ENCODE measurements at regions not wholly inside any gene's neighbourhood (a gene's known extent, or its start where the extent isn't known, plus 50 kb on each side); places are given as distances from the start of the nearest gene placed in this dataset.

DNA sequence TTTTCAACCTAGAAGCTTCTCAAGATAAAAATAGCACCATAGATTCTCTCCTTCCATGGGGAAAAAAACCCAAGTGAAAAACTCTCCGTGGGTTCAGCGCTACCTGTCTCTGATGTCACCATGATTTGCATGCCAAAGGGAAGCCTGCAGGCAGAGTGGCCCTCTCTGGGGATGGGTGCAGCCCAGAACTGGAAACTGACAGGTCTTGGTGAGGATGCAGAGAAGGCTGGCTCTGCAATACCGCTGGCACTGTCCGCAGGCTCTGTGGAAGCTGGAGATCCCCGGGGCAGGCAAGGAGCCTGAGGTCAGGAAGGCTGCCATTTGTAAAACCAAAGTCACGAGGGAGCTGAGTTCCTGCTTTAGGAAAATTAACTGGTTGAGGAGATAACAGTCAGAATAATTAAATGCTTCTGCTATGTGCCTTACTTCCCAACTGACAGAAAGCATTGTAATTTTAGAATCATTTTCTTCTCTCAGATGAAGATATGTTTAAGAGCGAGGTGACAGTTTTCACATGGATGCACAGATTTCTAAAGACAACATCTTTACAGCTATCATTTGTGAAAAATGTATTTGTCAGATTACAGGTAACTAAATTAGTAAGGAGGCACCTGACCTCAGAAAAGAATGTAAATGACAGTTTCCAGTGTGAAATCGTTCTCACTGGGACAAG, 731.5 kb upstream of the FZD8 start:
- Histone ChIP-seq H3K4me1 (ENCODE audit: control insufficient read depth, insufficient read depth, low read length, poor library complexity, severe bottlenecking) (no peaks in the 10 kb centered on the region), H3K4me3 (ENCODE audit: insufficient read depth, low read depth, low read length, poor library complexity, severe bottlenecking) (no peak overlapping the region), H3K27me3 (replicated peaks; ENCODE audit: control insufficient read depth, insufficient read depth, low read length, poor library complexity, severe bottlenecking) (no peaks in the 10 kb centered on the region), H3K36me3 (ENCODE audit: control insufficient read depth, insufficient read depth, low read length) (no peaks in the 10 kb centered on the region), H3K27ac (ENCODE audit: insufficient read depth, low read length, poor library complexity, severe bottlenecking) (no peak overlapping the region), H3K9me3 (ENCODE audit: control insufficient read depth, low read length) (no peaks in the 10 kb centered on the region)
- no peak for DNase-seq

DNA sequence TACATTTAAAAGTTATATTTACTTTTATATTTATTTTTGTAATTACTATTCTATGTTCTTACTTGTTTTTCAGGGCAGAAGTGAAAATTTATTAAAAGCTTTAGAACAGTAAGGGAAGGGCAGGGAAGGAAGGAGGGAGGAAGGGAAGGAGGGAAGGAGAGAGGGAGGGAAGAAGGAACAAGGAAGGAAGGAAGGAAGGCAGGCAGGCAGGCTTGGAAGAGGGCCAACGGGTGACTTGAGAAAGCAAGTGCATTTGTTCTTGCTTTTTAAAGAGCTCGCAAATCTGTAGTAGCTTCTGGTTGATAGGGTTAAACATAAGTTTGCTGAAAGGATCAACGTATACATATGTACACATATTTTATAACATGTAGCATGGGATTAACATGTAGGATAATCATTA, 725.3 kb upstream of the FZD8 start:
- no peak overlapping the region for H3K4me3 ChIP-seq (ENCODE audit: insufficient read depth, low read depth, low read length, poor library complexity, severe bottlenecking)
- H3K36me3 ChIP-seq (ENCODE audit: control insufficient read depth, insufficient read depth, low read length) = no peaks in the 10 kb centered on the region
- no peaks in the 10 kb centered on the region for H3K27me3 ChIP-seq (replicated peaks; ENCODE audit: control insufficient read depth, insufficient read depth, low read length, poor library complexity, severe bottlenecking)
- no peaks in the 10 kb centered on the region for H3K4me1 ChIP-seq (ENCODE audit: control insufficient read depth, insufficient read depth, low read length, poor library complexity, severe bottlenecking)
- no peaks in the 10 kb centered on the region for H3K9me3 ChIP-seq (ENCODE audit: control insufficient read depth, low read length)
- H3K27ac ChIP-seq (ENCODE audit: insufficient read depth, low read length, poor library complexity, severe bottlenecking) = no peak overlapping the region
- no peak for DNase-seq

DNA sequence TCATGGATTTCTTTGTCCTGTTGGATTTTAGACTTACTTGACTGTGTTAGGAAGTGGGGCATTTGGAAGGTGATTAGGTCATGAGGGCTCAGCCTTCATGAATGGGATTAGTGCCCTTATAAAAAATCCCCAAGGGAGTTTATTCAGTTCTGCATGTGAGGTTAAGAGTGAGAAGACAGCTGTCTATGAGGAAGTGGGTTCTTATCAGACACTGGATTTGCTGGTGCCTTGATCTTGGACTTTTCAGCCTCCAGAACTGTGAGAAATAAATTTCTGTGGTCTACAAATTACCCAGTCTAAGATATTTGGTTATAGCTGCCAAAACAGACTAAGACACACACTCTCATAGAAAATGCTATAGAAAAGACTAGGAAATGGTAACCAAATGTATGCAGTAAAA, 724.7 kb upstream of the FZD8 start:
- no peak for DNase-seq
- H3K36me3 ChIP-seq (ENCODE audit: control insufficient read depth, insufficient read depth, low read length) = no peaks in the 10 kb centered on the region

DNA sequence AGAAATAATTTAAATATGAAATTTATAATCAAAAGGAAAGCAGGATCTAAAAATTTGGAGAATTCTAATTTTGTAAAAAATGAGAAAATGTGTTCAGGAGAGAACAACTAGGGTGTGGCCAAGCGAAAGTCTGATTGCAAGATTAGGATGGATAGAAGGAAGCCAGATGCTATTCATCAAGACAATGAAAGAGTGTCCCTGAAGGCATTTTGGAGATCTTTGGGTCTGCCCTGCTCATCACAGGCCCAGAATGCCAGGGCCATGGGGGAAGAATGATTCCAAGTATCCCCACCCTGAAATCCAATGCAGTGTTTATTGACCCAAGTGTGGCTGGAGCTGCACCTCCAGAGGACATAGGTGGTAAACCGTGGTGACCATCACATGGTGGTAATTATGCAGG, 724.0 kb upstream of the FZD8 start:
- Histone ChIP-seq H3K4me1 (ENCODE audit: control insufficient read depth, insufficient read depth, low read length, poor library complexity, severe bottlenecking) (no peaks in the 10 kb centered on the region), H3K27ac (ENCODE audit: insufficient read depth, low read length, poor library complexity, severe bottlenecking) (no peak overlapping the region), H3K4me3 (ENCODE audit: insufficient read depth, low read depth, low read length, poor library complexity, severe bottlenecking) (no peak overlapping the region), H3K9me3 (ENCODE audit: control insufficient read depth, low read length) (no peaks in the 10 kb centered on the region), H3K27me3 (replicated peaks; ENCODE audit: control insufficient read depth, insufficient read depth, low read length, poor library complexity, severe bottlenecking) (no peaks in the 10 kb centered on the region), H3K36me3 (ENCODE audit: control insufficient read depth, insufficient read depth, low read length) (no peaks in the 10 kb centered on the region)
- no peak for DNase-seq

More for the DNA sequence above, 724.7 kb upstream of the FZD8 start:
- no peaks in the 10 kb centered on the region for H3K27me3 ChIP-seq (replicated peaks; ENCODE audit: control insufficient read depth, insufficient read depth, low read length, poor library complexity, severe bottlenecking)
- H3K4me3 ChIP-seq (ENCODE audit: insufficient read depth, low read depth, low read length, poor library complexity, severe bottlenecking) = no peak overlapping the region
- H3K9me3 ChIP-seq (ENCODE audit: control insufficient read depth, low read length) = no peaks in the 10 kb centered on the region
- H3K27ac ChIP-seq (ENCODE audit: insufficient read depth, low read length, poor library complexity, severe bottlenecking) = no peak overlapping the region
- no peaks in the 10 kb centered on the region for H3K4me1 ChIP-seq (ENCODE audit: control insufficient read depth, insufficient read depth, low read length, poor library complexity, severe bottlenecking)

DNA sequence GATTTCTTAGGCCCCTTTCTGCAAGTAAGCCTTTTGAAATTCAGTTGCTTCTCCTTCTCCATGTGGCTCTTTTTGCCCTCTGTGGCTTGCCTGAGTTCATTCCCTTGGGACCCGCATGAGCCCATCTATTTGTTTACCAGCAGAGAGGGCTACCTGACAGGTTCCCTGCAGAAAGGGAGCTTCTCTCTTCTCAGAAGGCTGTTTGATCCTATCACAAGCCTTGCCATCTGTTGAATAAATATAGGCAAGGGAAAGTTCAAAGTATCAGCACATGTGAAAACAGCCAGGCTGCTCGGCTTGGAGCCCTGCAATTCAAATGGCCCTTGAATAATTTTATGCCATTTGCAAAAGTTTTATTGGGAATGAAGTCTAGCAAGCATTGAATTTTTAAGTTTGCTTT, 720.2 kb upstream of the FZD8 start:
- no peak overlapping the region for H3K27ac ChIP-seq (ENCODE audit: insufficient read depth, low read length, poor library complexity, severe bottlenecking)
- DNase-seq = no peak
- H3K4me1 ChIP-seq (ENCODE audit: control insufficient read depth, insufficient read depth, low read length, poor library complexity, severe bottlenecking) = no peaks in the 10 kb centered on the region
- H3K4me3 ChIP-seq (ENCODE audit: insufficient read depth, low read depth, low read length, poor library complexity, severe bottlenecking) = no peak overlapping the region
- H3K27me3 ChIP-seq (replicated peaks; ENCODE audit: control insufficient read depth, insufficient read depth, low read length, poor library complexity, severe bottlenecking) = no peaks in the 10 kb centered on the region
- H3K36me3 ChIP-seq (ENCODE audit: control insufficient read depth, insufficient read depth, low read length) = no peaks in the 10 kb centered on the region
- H3K9me3 ChIP-seq (ENCODE audit: control insufficient read depth, low read length) = no peaks in the 10 kb centered on the region

DNA sequence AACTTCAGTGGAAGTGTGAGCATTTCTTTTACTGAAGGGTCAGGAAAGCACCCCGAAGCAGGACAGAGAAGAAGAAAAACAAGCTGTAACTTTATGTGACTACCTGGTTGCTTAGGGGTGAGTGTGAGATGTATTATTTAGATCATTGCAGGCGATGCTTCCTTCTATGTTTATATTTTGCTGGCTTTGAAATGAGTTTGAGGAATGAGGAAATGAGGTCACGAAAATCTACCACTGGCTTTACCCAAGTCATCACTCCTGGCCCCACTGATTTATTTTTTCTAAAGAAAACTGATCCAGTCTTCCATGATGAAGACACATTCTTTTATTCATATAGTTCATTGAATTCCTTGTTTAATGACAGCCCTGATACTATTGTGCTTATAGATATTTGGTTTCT, 716.6 kb upstream of the FZD8 start:
- Histone ChIP-seq H3K27ac (ENCODE audit: insufficient read depth, low read length, poor library complexity, severe bottlenecking) (no peak overlapping the region), H3K36me3 (ENCODE audit: control insufficient read depth, insufficient read depth, low read length) (no peaks in the 10 kb centered on the region), H3K4me3 (ENCODE audit: insufficient read depth, low read depth, low read length, poor library complexity, severe bottlenecking) (no peak overlapping the region), H3K27me3 (replicated peaks; ENCODE audit: control insufficient read depth, insufficient read depth, low read length, poor library complexity, severe bottlenecking) (no peaks in the 10 kb centered on the region), H3K4me1 (ENCODE audit: control insufficient read depth, insufficient read depth, low read length, poor library complexity, severe bottlenecking) (no peaks in the 10 kb centered on the region), H3K9me3 (ENCODE audit: control insufficient read depth, low read length) (no peaks in the 10 kb centered on the region)
- DNase-seq = no peak

DNA sequence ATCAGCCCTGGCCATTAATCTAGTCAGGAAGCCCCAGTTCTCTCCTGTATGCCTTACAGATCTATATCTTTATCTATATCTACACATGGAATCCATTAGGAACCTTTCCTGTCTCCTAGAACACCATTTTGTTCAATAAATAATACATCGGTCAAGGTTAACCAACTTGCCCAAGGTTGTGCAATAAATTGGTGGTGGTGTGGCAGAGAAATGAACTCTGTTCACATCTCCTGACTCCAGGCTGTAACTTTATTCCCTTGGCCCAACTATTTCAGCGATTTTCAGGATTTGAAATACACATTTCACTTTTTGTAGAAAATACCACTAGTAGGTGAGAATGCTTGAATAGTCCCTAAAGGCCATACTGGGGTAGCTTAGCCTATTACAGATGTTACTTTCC, 712.5 kb upstream of the FZD8 start:
- DNase-seq = no peak

DNA sequence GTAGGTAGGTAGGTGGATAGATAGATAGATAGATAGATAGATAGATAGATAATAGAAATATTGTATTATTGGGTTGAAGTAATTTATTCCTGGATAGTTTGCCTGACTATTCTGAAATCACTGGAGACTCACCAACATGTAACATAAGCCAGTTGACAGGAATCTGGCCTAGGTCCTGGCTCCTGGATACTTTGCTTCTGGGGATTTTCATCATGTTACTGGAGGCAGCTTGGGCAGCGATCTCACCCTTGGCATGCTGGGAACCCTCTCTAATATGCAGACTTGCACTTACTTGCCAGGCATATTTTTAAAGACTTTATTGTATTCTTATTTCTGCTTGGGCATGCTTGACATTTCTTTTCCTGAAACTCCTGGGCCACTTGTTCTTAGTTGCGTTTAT, 709.1 kb upstream of the FZD8 start:
- Histone ChIP-seq H3K9me3 (ENCODE audit: control insufficient read depth, low read length) (no peaks in the 10 kb centered on the region), H3K27me3 (replicated peaks; ENCODE audit: control insufficient read depth, insufficient read depth, low read length, poor library complexity, severe bottlenecking) (no peaks in the 10 kb centered on the region), H3K27ac (ENCODE audit: insufficient read depth, low read length, poor library complexity, severe bottlenecking) (no peak overlapping the region), H3K36me3 (ENCODE audit: control insufficient read depth, insufficient read depth, low read length) (no peaks in the 10 kb centered on the region), H3K4me1 (ENCODE audit: control insufficient read depth, insufficient read depth, low read length, poor library complexity, severe bottlenecking) (no peaks in the 10 kb centered on the region), H3K4me3 (ENCODE audit: insufficient read depth, low read depth, low read length, poor library complexity, severe bottlenecking) (no peak overlapping the region)
- no peak for DNase-seq

More for the DNA sequence above, 712.5 kb upstream of the FZD8 start:
- no peaks in the 10 kb centered on the region for H3K4me1 ChIP-seq (ENCODE audit: control insufficient read depth, insufficient read depth, low read length, poor library complexity, severe bottlenecking)
- no peak overlapping the region for H3K4me3 ChIP-seq (ENCODE audit: insufficient read depth, low read depth, low read length, poor library complexity, severe bottlenecking)
- no peaks in the 10 kb centered on the region for H3K9me3 ChIP-seq (ENCODE audit: control insufficient read depth, low read length)
- no peaks in the 10 kb centered on the region for H3K27me3 ChIP-seq (replicated peaks; ENCODE audit: control insufficient read depth, insufficient read depth, low read length, poor library complexity, severe bottlenecking)
- no peaks in the 10 kb centered on the region for H3K36me3 ChIP-seq (ENCODE audit: control insufficient read depth, insufficient read depth, low read length)
- no peak overlapping the region for H3K27ac ChIP-seq (ENCODE audit: insufficient read depth, low read length, poor library complexity, severe bottlenecking)

DNA sequence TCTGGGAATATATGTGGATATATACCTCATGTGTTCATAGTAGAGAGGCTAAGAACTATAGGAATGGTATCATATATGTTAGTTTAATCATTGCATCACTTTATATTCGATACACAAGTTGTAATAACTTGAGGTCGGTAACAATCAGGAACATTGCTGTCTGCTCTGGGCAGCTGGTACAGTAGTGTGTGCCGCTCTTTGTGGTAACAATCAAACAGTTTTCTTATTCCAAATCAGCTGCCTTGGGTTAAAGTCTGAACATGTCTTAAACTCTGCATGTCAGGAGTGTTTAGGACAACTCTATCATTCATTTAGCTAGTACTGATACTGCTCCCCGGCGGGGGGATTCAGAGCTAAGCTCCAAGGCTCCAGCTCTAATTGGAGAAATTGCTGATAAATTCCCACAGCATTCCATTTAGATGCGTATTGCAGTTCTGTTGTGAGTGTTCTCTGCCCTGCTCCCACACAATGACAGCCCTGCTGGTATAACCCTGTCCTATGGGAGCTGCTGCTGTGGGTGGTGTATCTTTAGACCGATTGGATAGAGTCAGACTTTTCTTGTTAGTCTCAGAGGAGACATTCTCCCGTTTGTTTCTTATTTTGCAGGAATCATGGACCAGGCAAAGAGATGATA, 707.5 kb upstream of the FZD8 start:
- no peak overlapping the region for H3K27ac ChIP-seq (ENCODE audit: insufficient read depth, low read length, poor library complexity, severe bottlenecking)
- H3K36me3 ChIP-seq (ENCODE audit: control insufficient read depth, insufficient read depth, low read length) = no peaks in the 10 kb centered on the region
- no peak overlapping the region for H3K4me3 ChIP-seq (ENCODE audit: insufficient read depth, low read depth, low read length, poor library complexity, severe bottlenecking)
- H3K9me3 ChIP-seq (ENCODE audit: control insufficient read depth, low read length) = no peaks in the 10 kb centered on the region
- no peaks in the 10 kb centered on the region for H3K4me1 ChIP-seq (ENCODE audit: control insufficient read depth, insufficient read depth, low read length, poor library complexity, severe bottlenecking)
- DNase-seq = no peak
- no peaks in the 10 kb centered on the region for H3K27me3 ChIP-seq (replicated peaks; ENCODE audit: control insufficient read depth, insufficient read depth, low read length, poor library complexity, severe bottlenecking)

DNA sequence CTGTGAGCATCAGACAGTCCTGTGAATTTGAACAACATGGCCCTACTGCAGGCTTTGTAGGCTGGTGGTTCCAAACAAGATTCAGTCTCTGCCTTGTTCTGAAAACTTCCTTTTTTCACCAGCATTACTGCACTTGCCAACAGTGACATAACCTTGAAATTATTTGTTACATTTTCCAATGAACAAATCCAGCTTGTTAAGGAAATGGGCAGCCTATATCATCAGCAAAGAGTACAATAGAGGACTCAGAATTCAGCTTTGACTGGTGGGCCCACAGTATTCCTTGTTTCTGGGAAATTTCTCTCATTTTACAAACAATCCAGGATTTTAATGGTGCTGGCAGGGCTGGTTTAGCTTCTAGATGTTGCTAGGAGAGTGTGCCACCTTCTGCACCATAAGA, 703.7 kb upstream of the FZD8 start:
- Histone ChIP-seq H3K4me3 (ENCODE audit: insufficient read depth, low read depth, low read length, poor library complexity, severe bottlenecking) (no peak overlapping the region), H3K27me3 (replicated peaks; ENCODE audit: control insufficient read depth, insufficient read depth, low read length, poor library complexity, severe bottlenecking) (no peaks in the 10 kb centered on the region), H3K4me1 (ENCODE audit: control insufficient read depth, insufficient read depth, low read length, poor library complexity, severe bottlenecking) (no peaks in the 10 kb centered on the region), H3K27ac (ENCODE audit: insufficient read depth, low read length, poor library complexity, severe bottlenecking) (no peak overlapping the region), H3K9me3 (ENCODE audit: control insufficient read depth, low read length) (no peaks in the 10 kb centered on the region), H3K36me3 (ENCODE audit: control insufficient read depth, insufficient read depth, low read length) (no peaks in the 10 kb centered on the region)
- DNase-seq = no peak

All from effector memory CD4-positive, alpha-beta T cell (primary cell).